Spleen (tissue), 11 donors: ENCODE measurements at regions not wholly inside any gene's neighbourhood (a gene's known extent, or its start where the extent isn't known, plus 50 kb on each side); places are given as distances from the start of the nearest gene placed in this dataset.

Experiments used
- DNase-seq: peaks from one replicate; pipeline ENCODE4 v3.0.0-alpha.2; 2020
- H3K27ac ChIP-seq, 8 donors: fragments of 200-600 bp; sonication (generic) in 7 of 8; 1 replicate in 4 of 8; 2 replicates in 4 of 8; pipeline versions ENCODE4 v1.5.0 to v1.8.0; 2016 to 2021; ENCODE audit warnings: inconsistent platforms in 4 of 8, mild to moderate bottlenecking in 4 of 8, moderate library complexity in 1 of 8
- H3K27me3 ChIP-seq, 7 donors: fragments of 200-600 bp; sonication (generic) in 6 of 7; replicated peaks in 1 of 7; 1 replicate in 4 of 7; 2 replicates in 3 of 7; pipeline versions ENCODE4 v1.5.0 to v1.8.0; 2016 to 2021; ENCODE audit warnings: inconsistent platforms in 3 of 7, mild to moderate bottlenecking in 1 of 7
- H3K36me3 ChIP-seq, 6 donors: fragments of 200-600 bp; sonication (generic) in 5 of 6; 1 replicate in 4 of 6; 2 replicates in 2 of 6; pipeline versions ENCODE4 v1.5.0 to v1.8.0; 2016 to 2021; ENCODE audit warnings: inconsistent platforms in 2 of 6
- H3K4me1 ChIP-seq, 6 donors: fragments of 200-600 bp; sonication (generic) in 5 of 6; 1 replicate in 3 of 6; 2 replicates in 3 of 6; pipeline versions ENCODE4 v1.5.0 to v1.8.0; 2016 to 2021; ENCODE audit warnings: inconsistent platforms in 3 of 6
- H3K4me3 ChIP-seq, 8 donors: fragments of 200-600 bp; sonication (generic) in 7 of 8; 1 replicate in 4 of 8; 2 replicates in 4 of 8; pipeline versions ENCODE4 v1.5.0 to v1.8.0; 2016 to 2021; ENCODE audit warnings: inconsistent platforms in 4 of 8, mild to moderate bottlenecking in 4 of 8, moderate library complexity in 2 of 8
- H3K9me3 ChIP-seq, 8 donors: fragments of 200-600 bp; sonication (generic) in 7 of 8; 1 replicate in 4 of 8; 2 replicates in 4 of 8; pipeline versions ENCODE4 v1.5.0 to v1.8.0; 2016 to 2021; ENCODE audit warnings: inconsistent platforms in 4 of 8
- CTCF ChIP-seq, 11 experiments: fragments of 200-600 bp in 7 of 11; fragments of 450-650 bp in 4 of 11; sonication (generic) in 4 of 11; IDR thresholded peaks in 8 of 11; conservative IDR thresholded peaks in 3 of 11; 1 replicate in 7 of 11; 2 replicates in 4 of 11; pipeline versions ENCODE4 v1.4.0 to v1.8.0; 2016 to 2021; ENCODE audit warnings: antibody characterized with exemption in 11 of 11, inconsistent platforms in 4 of 11, mild to moderate bottlenecking in 1 of 11
- POLR2A ChIP-seq, 3 donors: fragments of 450-650 bp; IDR thresholded peaks; one replicate each; pipeline ENCODE4 v1.5.1; 2017; ENCODE audit warnings: antibody characterized with exemption in 3 of 3, mild to moderate bottlenecking in 1 of 3
- POLR2AphosphoS5 ChIP-seq, 3 donors: sonication (generic); formaldehyde crosslinking; IDR thresholded peaks; one replicate each; pipeline ENCODE4 v1.5.1; 2017; ENCODE audit warnings: antibody characterized with exemption in 3 of 3
- WGBS, 5 donors: extraction: QIAGEN DNeasy Blood & Tissue Kit in 3 of 5; methylation state at CpG; one replicate each; pipeline versions ENCODE4 v1.1.5 to v1.1.7; 2013 to 2018; 5-methylcytosine and 5-hydroxymethylcytosine counted together
- intact Hi-C: fragments of 100-400 bp; cut with DNase I; formaldehyde crosslinking; loops from one replicate; pipeline ENCODE4 v1.15.0; 2023; ENCODE audit warnings: low total_unique reads
- donor health status: healthy with polysubstance abuse.
- donor health status: DM: no; HTN: no; CAD: no; lungs with moderate emphysema.
- donor health status: DM: no; HTN: no; CAD: no.
- donor health status: Bipolar disorder and iron deficiency.
- donor health status: healthy.
- donor health status: DM: no; HTN: no; CAD: no.
- donor health status: DM: yes; HTN: yes; CAD: no.

- Histone ChIP-seq H3K27me3 (no peaks in the 10 kb centered on the region), H3K9me3 (peaks cover 0 to 6% (median 0%) of the 10 kb centered on the region in 8 donors), H3K4me1 (no peaks in the 10 kb centered on the region), H3K27ac (no peak overlapping the region), H3K4me3 (no peak overlapping the region), H3K36me3 (no peaks in the 10 kb centered on the region)
- DNase-seq = no peak
- no peak for TF ChIP-seq POLR2AphosphoS5 (IDR thresholded peaks at IDR 0.05)
- TF ChIP-seq CTCF (IDR thresholded peaks at IDR 0.05 in 8 of 11, conservative IDR thresholded peaks at IDR 0.05 in 3 of 11) = no peak
- no peak for TF ChIP-seq POLR2A (IDR thresholded peaks at IDR 0.05)
- 47 to 78% (median 66%) methylated on average over 1 of the region's 1 CpG for WGBS, 5 donors
- intact Hi-C loops = no loop called here
Measured at GRCh38 chr6:49252901-49253300, 210.2 kb downstream of the MMUT start.

- H3K4me1 ChIP-seq = no peaks in the 10 kb centered on the region
- no peak overlapping the region for H3K4me3 ChIP-seq
- peaks cover 0 to 64% (median 40%) of the 10 kb centered on the region in 8 donors for H3K9me3 ChIP-seq
- DNase-seq = no peak
- no peaks in the 10 kb centered on the region for H3K36me3 ChIP-seq
- intact Hi-C loops = no loop called here
- no peaks in the 10 kb centered on the region for H3K27me3 ChIP-seq
- no peak overlapping the region for H3K27ac ChIP-seq
- TF ChIP-seq POLR2A (IDR thresholded peaks at IDR 0.05) (no peak), POLR2AphosphoS5 (IDR thresholded peaks at IDR 0.05) (no peak), CTCF (IDR thresholded peaks at IDR 0.05 in 8 of 11, conservative IDR thresholded peaks at IDR 0.05 in 3 of 11) (no peak)
Measured at GRCh38 chr6:49233483-49233882, 229.6 kb downstream of the MMUT start.

- Histone ChIP-seq H3K9me3 (peaks cover 0 to 52% (median 33%) of the 10 kb centered on the region in 8 donors), H3K36me3 (no peaks in the 10 kb centered on the region), H3K4me1 (no peaks in the 10 kb centered on the region), H3K4me3 (no peak overlapping the region), H3K27me3 (no peaks in the 10 kb centered on the region), H3K27ac (no peak overlapping the region)
- DNase-seq = no peak
- intact Hi-C loops = no loop called here
- TF ChIP-seq POLR2AphosphoS5 (IDR thresholded peaks at IDR 0.05) = no peak
- no peak for TF ChIP-seq POLR2A (IDR thresholded peaks at IDR 0.05)
- TF ChIP-seq CTCF (IDR thresholded peaks at IDR 0.05 in 8 of 11, conservative IDR thresholded peaks at IDR 0.05 in 3 of 11) = no peak
- WGBS, 5 donors = 45 to 81% (median 67%) methylated on average over 1 of the region's 1 CpG
Measured at GRCh38 chr6:49225471-49225870, 237.6 kb downstream of the MMUT start.

- no peaks in the 10 kb centered on the region for H3K4me1 ChIP-seq
- H3K27me3 ChIP-seq = no peaks in the 10 kb centered on the region
- H3K27ac ChIP-seq = no peak overlapping the region
- TF ChIP-seq POLR2AphosphoS5 (IDR thresholded peaks at IDR 0.05) (no peak), POLR2A (IDR thresholded peaks at IDR 0.05) (no peak), CTCF (IDR thresholded peaks at IDR 0.05 in 8 of 11, conservative IDR thresholded peaks at IDR 0.05 in 3 of 11) (no peak)
- intact Hi-C loops = no loop called here
- peaks cover 0 to 52% (median 32%) of the 10 kb centered on the region in 8 donors for H3K9me3 ChIP-seq
- H3K4me3 ChIP-seq = no peak overlapping the region
- no peak for DNase-seq
- H3K36me3 ChIP-seq = no peaks in the 10 kb centered on the region
- 72 to 90% (median 86%) methylated on average over 1 of the region's 1 CpG for WGBS, 5 donors
Measured at GRCh38 chr6:49220293-49220692, 242.8 kb downstream of the MMUT start.
